ENCODE measurements at regions not wholly inside any gene's neighbourhood (a gene's known extent, or its start where the extent isn't known, plus 50 kb on each side); places are given as distances from the start of the nearest gene placed in this dataset.

GRCh38 chr19:30795727-30796126 is 423.5 kb downstream of the ZNF536 start:
- no peak overlapping the region for H3K4me2 ChIP-seq (replicated peaks; ENCODE audit: extremely low read depth, low read length, poor library complexity, severe bottlenecking)
- H3K27me3 Mint-ChIP-seq (ENCODE audit: low read depth in 3 of 3): peaks cover 14 to 20% (median 18%) of the 10 kb centered on the region in 3 donors
- no peak for DNase-seq
- H3K4me3 Mint-ChIP-seq: no peak overlapping the region
- 86% methylated on average over 2 of the region's 5 CpGs for WGBS (ENCODE audit: insufficient coverage)
- no peak overlapping the region for H3K27ac ChIP-seq (ENCODE audit: low read depth in 1 of 2, low read length in 2 of 2)
- no peaks in the 10 kb centered on the region for H4K20me1 ChIP-seq (ENCODE audit: insufficient read depth, low read length)
- no peak overlapping the region for H2AFZ ChIP-seq (ENCODE audit: insufficient read depth, low read depth, low read length, poor library complexity, severe bottlenecking)
- no peaks in the 10 kb centered on the region for H3K9me3 ChIP-seq (replicated peaks in 1 of 2; ENCODE audit: control insufficient read depth in 1 of 2, insufficient read depth in 1 of 2, low read length in 2 of 2)
- peaks cover 0 to 6% (median 0%) of the 10 kb centered on the region in 7 donors for H3K9me3 Mint-ChIP-seq
- intact Hi-C loops (cut with micrococcal nuclease): no loop called here
- TF ChIP-seq, protein P1, sequence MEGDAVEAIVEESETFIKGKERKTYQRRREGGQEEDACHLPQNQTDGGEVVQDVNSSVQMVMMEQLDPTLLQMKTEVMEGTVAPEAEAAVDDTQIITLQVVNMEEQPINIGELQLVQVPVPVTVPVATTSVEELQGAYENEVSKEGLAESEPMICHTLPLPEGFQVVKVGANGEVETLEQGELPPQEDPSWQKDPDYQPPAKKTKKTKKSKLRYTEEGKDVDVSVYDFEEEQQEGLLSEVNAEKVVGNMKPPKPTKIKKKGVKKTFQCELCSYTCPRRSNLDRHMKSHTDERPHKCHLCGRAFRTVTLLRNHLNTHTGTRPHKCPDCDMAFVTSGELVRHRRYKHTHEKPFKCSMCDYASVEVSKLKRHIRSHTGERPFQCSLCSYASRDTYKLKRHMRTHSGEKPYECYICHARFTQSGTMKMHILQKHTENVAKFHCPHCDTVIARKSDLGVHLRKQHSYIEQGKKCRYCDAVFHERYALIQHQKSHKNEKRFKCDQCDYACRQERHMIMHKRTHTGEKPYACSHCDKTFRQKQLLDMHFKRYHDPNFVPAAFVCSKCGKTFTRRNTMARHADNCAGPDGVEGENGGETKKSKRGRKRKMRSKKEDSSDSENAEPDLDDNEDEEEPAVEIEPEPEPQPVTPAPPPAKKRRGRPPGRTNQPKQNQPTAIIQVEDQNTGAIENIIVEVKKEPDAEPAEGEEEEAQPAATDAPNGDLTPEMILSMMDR (IDR thresholded peaks at IDR 0.05): no peak
- no peaks in the 10 kb centered on the region for H3K4me1 ChIP-seq (ENCODE audit: control insufficient read depth in 1 of 2, insufficient read depth in 2 of 2, low read length in 2 of 2)
- no peaks in the 10 kb centered on the region for H3K36me3 Mint-ChIP-seq
- no peaks in the 10 kb centered on the region for H3K36me3 ChIP-seq (replicated peaks in 1 of 2; ENCODE audit: control insufficient read depth in 1 of 2, insufficient read depth in 2 of 2, low read length in 2 of 2)
- no peak overlapping the region for H3K4me3 ChIP-seq (replicated peaks in 1 of 3; ENCODE audit: low read depth in 2 of 3, low read length in 3 of 3)
- H3K4me1 Mint-ChIP-seq: peaks cover 3% of the 10 kb centered on the region
- H3K27me3 ChIP-seq (ENCODE audit: control insufficient read depth in 2 of 2, insufficient read depth in 2 of 2, low read length in 2 of 2): peaks cover 0 to 9% of the 10 kb centered on the region in 2 donors
- H3K79me2 ChIP-seq (ENCODE audit: insufficient read depth, low read length): no peaks in the 10 kb centered on the region
- H3K27ac Mint-ChIP-seq: no peak overlapping the region
- no peak overlapping the region for H3K9ac ChIP-seq (ENCODE audit: insufficient read depth, low read length, poor library complexity, severe bottlenecking)

DNA sequence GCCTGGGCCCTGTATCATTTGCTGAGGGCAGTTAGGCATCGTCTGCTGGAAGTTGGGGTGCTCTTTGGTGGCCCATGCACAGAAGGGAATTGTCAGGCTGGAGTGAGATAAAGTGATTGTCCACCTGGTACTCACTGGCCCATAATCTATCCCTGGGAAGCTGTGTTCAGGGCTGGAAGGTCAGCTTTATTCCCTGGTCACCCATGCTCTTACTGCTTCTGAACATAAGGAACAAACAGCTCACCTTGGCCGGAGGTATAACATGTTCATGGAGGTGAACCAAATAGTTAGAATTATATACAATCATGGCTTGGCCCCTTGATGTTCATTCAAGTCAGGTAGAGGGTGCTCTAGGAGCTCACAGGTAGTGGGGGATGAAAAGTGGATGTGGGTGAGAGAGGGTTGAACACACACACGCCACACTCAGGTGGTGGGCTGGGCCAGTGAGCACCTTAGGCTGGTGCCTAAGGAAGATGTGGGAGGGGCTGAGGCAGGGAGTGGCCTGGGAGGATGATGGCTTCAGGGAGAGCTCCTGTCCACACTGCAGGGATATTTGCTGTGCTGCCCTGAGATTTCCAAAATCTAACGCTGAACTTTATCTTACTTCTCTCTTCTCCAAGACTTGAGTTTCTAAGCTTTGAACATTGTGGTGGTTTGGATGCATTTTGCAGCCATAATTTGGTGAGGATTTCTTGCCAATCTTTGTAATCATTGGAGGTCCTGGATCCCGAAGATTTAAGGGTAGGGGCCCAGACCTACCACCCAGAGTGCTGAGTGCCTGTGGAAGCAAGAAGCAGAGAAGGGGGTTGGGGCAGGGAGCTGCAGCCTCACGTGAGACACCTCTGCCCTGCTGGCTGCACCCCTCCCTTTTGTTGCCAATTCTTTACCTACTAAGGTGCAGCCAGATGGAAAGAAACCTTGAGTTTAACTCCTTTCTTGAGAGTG is 420.6 kb downstream of the ZNF536 start:
- H4K20me1 ChIP-seq (ENCODE audit: insufficient read depth, low read length): no peaks in the 10 kb centered on the region
- Mint-ChIP-seq H3K4me1 (peaks cover 22% of the 10 kb centered on the region), H3K27me3 (ENCODE audit: low read depth in 3 of 3) (peaks cover 3 to 8% (median 3%) of the 10 kb centered on the region in 3 donors), H3K36me3 (peaks cover 0 to 3% of the 10 kb centered on the region in 2 donors), H3K4me3 (no peak overlapping the region), H3K9me3 (peaks cover 0 to 6% (median 2%) of the 10 kb centered on the region in 7 donors), H3K27ac (no peak overlapping the region)
- WGBS (ENCODE audit: insufficient coverage): 92% methylated on average over 4 of the region's 6 CpGs
- TF ChIP-seq, protein P1 (IDR thresholded peaks at IDR 0.05): no peak
- no peak overlapping the region for H3K4me2 ChIP-seq (replicated peaks; ENCODE audit: extremely low read depth, low read length, poor library complexity, severe bottlenecking)
- no peaks in the 10 kb centered on the region for H3K9me3 ChIP-seq (replicated peaks in 1 of 2; ENCODE audit: control insufficient read depth in 1 of 2, insufficient read depth in 1 of 2, low read length in 2 of 2)
- intact Hi-C loops (cut with micrococcal nuclease): no loop called here
- H3K79me2 ChIP-seq (ENCODE audit: insufficient read depth, low read length): no peaks in the 10 kb centered on the region
- H3K4me3 ChIP-seq (replicated peaks in 1 of 3; ENCODE audit: low read depth in 2 of 3, low read length in 3 of 3): no peak overlapping the region
- H3K36me3 ChIP-seq (replicated peaks in 1 of 2; ENCODE audit: control insufficient read depth in 1 of 2, insufficient read depth in 2 of 2, low read length in 2 of 2): no peaks in the 10 kb centered on the region
- no peak overlapping the region for H2AFZ ChIP-seq (ENCODE audit: insufficient read depth, low read depth, low read length, poor library complexity, severe bottlenecking)
- H3K4me1 ChIP-seq (ENCODE audit: control insufficient read depth in 1 of 2, insufficient read depth in 2 of 2, low read length in 2 of 2): peaks cover 19 to 21% of the 10 kb centered on the region in 2 donors
- no peak overlapping the region for H3K27ac ChIP-seq (ENCODE audit: low read depth in 1 of 2, low read length in 2 of 2)
- no peaks in the 10 kb centered on the region for H3K27me3 ChIP-seq (ENCODE audit: control insufficient read depth in 2 of 2, insufficient read depth in 2 of 2, low read length in 2 of 2)
- no peak for DNase-seq
- H3K9ac ChIP-seq (ENCODE audit: insufficient read depth, low read length, poor library complexity, severe bottlenecking): no peak overlapping the region
